NCI-H2227 (cell line): ENCODE measurements at regions not wholly inside any gene's neighbourhood (a gene's known extent, or its start where the extent isn't known, plus 50 kb on each side); places are given as distances from the start of the nearest gene placed in this dataset.

Experiments used
- DNase-seq: peaks from one replicate; lab custom pipeline; 2025; ENCODE audit not compliant: unreplicated experiment; lab: John Stamatoyannopoulos, UW

GRCh38 chr5:165209101-165209727, 1703.8 kb downstream of the MAT2B start:
- DNase-seq: peak; percentile 24

GRCh38 chr5:165224366-165225045, 1719.1 kb downstream of the MAT2B start:
- DNase-seq: no peak

GRCh38 chr5:165227515-165227914, 1722.1 kb downstream of the MAT2B start:
- DNase-seq: no peak

GRCh38 chr5:165228184-165228583, 1722.8 kb downstream of the MAT2B start:
- no peak for DNase-seq

GRCh38 chr5:165231821-165232508, 1726.5 kb downstream of the MAT2B start:
- DNase-seq: no peak

- no peak for DNase-seq
Observed at GRCh38 chr5:165232509-165233028, 1727.2 kb downstream of the MAT2B start.

- no peak for DNase-seq
Observed at GRCh38 chr5:165241811-165242210, 1736.4 kb downstream of the MAT2B start.

GRCh38 chr5:165242646-165243045, 1737.2 kb downstream of the MAT2B start:
- DNase-seq: no peak

- DNase-seq: no peak
Observed at GRCh38 chr5:165244407-165244806, 1739.0 kb downstream of the MAT2B start.

GRCh38 chr5:165258197-165258771, 1752.9 kb downstream of the MAT2B start:
- DNase-seq: no peak

- DNase-seq: no peak
Observed at GRCh38 chr5:165260426-165260825, 1755.0 kb downstream of the MAT2B start.

GRCh38 chr5:165263536-165263935, 1758.1 kb downstream of the MAT2B start:
- no peak for DNase-seq

GRCh38 chr5:165266939-165267338, 1761.5 kb downstream of the MAT2B start:
- DNase-seq: no peak

- DNase-seq: no peak
Observed at GRCh38 chr5:165272436-165272835, 1767.0 kb downstream of the MAT2B start.

- no peak for DNase-seq
Observed at GRCh38 chr5:165277661-165278060, 1772.2 kb downstream of the MAT2B start.

- no peak for DNase-seq
Observed at GRCh38 chr5:165282491-165282890, 1777.1 kb downstream of the MAT2B start.

GRCh38 chr5:165286692-165287091, 1781.3 kb downstream of the MAT2B start:
- DNase-seq: no peak

- no peak for DNase-seq
Observed at GRCh38 chr5:165290535-165290934, 1785.1 kb downstream of the MAT2B start.

GRCh38 chr5:165296401-165297130, 1791.1 kb downstream of the MAT2B start:
- no peak for DNase-seq

- no peak for DNase-seq
Observed at GRCh38 chr5:165304193-165304827, 1798.9 kb downstream of the MAT2B start.
